ENCODE measurements at regions not wholly inside any gene's neighbourhood (a gene's known extent, or its start where the extent isn't known, plus 50 kb on each side); places are given as distances from the start of the nearest gene placed in this dataset.

DNA sequence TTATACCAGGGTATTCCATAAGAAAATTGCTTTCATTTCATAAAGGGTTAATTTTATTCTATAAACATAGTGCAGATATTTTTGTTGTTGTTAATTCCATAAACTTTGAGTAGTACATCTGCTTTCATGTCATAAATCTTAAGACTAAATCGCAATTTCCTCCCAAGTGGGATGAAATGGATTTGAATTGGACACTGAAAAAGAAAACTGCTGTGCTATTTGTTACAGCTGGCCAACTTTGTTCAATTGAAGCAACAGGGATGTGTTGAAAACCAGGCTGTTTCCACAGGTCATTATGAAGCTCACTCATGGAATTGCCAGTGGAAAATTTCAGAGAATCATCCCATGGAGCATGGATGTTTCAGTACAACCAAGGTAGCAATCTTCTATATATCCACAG, 252.5 kb upstream of the RGS18 start:
- no peak overlapping the region for H3K27ac ChIP-seq
- H3K4me1 ChIP-seq = no peaks in the 10 kb centered on the region
- WGBS, 2 donors = 62 to 74% methylated on average over 1 of the region's 1 CpG
- intact Hi-C loops (cut with DNase I) = no loop called here
- H3K9me3 ChIP-seq = peaks cover 0 to 2% (median 0%) of the 10 kb centered on the region in 4 donors
- no peaks in the 10 kb centered on the region for H3K36me3 ChIP-seq
- no peak for DNase-seq
- no peak overlapping the region for H3K4me3 ChIP-seq
- H3K27me3 ChIP-seq = no peaks in the 10 kb centered on the region
- TF ChIP-seq, protein P1, sequence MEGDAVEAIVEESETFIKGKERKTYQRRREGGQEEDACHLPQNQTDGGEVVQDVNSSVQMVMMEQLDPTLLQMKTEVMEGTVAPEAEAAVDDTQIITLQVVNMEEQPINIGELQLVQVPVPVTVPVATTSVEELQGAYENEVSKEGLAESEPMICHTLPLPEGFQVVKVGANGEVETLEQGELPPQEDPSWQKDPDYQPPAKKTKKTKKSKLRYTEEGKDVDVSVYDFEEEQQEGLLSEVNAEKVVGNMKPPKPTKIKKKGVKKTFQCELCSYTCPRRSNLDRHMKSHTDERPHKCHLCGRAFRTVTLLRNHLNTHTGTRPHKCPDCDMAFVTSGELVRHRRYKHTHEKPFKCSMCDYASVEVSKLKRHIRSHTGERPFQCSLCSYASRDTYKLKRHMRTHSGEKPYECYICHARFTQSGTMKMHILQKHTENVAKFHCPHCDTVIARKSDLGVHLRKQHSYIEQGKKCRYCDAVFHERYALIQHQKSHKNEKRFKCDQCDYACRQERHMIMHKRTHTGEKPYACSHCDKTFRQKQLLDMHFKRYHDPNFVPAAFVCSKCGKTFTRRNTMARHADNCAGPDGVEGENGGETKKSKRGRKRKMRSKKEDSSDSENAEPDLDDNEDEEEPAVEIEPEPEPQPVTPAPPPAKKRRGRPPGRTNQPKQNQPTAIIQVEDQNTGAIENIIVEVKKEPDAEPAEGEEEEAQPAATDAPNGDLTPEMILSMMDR (IDR thresholded peaks at IDR 0.05) = no peak
- TF ChIP-seq POLR2A (IDR thresholded peaks at IDR 0.05) = no peak
- no peak for TF ChIP-seq POLR2AphosphoS5 (IDR thresholded peaks at IDR 0.05)
- TF ChIP-seq EP300 (IDR thresholded peaks at IDR 0.05) = no peak

DNA sequence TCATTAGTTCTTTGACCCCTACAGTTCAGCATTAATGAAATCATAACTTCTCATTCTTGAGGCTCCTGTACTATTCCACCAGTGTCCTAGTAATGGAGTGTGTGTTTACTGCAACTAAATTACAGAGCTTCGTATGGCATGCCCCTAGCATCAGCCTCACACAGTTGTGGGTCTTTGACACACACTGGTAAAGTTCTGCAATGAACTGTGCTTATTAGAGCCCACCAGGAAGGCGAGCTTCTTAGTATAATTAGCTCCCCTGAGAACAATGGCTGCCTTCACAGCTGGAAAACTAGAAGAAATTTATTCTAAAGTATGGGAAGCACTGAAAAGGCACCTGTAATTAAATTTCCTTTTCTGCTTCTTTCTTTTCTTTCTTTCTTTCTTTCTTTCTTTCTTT, 251.1 kb upstream of the RGS18 start:
- Histone ChIP-seq H3K36me3 (no peaks in the 10 kb centered on the region), H3K27me3 (no peaks in the 10 kb centered on the region), H3K4me3 (no peak overlapping the region), H3K27ac (no peak overlapping the region), H3K9me3 (peaks cover 0 to 2% (median 0%) of the 10 kb centered on the region in 4 donors), H3K4me1 (no peaks in the 10 kb centered on the region)
- 39 to 73% methylated on average over 2 of the region's 2 CpGs for WGBS, 2 donors
- TF ChIP-seq POLR2AphosphoS5 (IDR thresholded peaks at IDR 0.05) (no peak), POLR2A (IDR thresholded peaks at IDR 0.05) (no peak), EP300 (IDR thresholded peaks at IDR 0.05) (no peak)
- TF ChIP-seq, protein P1 (IDR thresholded peaks at IDR 0.05) = no peak
- DNase-seq = no peak
- intact Hi-C loops (cut with DNase I) = no loop called here

DNA sequence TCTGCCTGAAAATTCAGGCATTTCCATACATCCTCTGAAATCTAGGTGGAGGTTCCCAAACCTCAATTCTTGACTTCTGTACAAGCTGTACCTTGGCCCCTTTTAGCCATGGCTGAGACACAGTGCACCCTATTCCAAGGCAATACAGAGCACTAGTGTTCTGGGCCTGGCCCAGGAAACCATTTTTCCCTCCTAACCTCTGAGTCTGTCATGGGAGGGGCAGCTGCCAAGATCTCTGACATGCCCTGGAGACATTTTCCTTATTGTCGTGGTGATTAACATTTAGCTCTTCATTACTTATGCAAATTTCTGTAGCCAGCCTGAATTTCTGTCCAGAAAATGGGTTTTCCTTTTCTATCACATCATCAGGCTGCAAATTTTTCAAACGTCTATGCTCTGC, 248.0 kb upstream of the RGS18 start:
- 72 to 82% methylated on average over 2 of the region's 2 CpGs for WGBS, 2 donors
- no peak for DNase-seq
- intact Hi-C loops (cut with DNase I) = no loop called here
- H3K4me3 ChIP-seq = no peak overlapping the region
- no peaks in the 10 kb centered on the region for H3K27me3 ChIP-seq
- H3K36me3 ChIP-seq = no peaks in the 10 kb centered on the region
- H3K27ac ChIP-seq = no peak overlapping the region
- no peaks in the 10 kb centered on the region for H3K4me1 ChIP-seq
- H3K9me3 ChIP-seq = peaks cover 0 to 2% (median 0%) of the 10 kb centered on the region in 4 donors
- TF ChIP-seq, protein P1 (IDR thresholded peaks at IDR 0.05) = no peak

DNA sequence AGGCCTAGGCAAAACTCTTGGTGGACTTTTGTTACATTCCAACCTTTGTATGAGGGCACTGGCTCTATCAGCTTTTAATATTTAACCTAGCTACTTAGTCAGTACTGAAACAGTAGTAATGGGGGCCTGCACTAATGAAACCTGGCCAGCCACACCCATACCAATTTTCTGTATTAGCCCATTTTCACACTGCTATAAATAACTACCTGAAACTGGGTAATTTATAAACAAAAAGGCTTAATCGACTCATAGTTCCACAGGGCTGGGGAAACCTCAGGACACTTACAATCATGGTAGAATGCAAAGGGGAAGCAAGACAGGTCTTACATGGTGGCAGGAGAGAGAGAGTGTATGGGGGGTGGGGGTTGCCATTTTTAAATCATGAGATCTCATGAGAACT, 245.7 kb upstream of the RGS18 start:
- no peak for DNase-seq
- H3K36me3 ChIP-seq = no peaks in the 10 kb centered on the region
- no peaks in the 10 kb centered on the region for H3K27me3 ChIP-seq
- no peaks in the 10 kb centered on the region for H3K4me1 ChIP-seq
- no peak overlapping the region for H3K27ac ChIP-seq
- peaks cover 0 to 2% (median 0%) of the 10 kb centered on the region in 4 donors for H3K9me3 ChIP-seq
- intact Hi-C loops (cut with DNase I) = no loop called here
- 84 to 86% methylated on average over 1 of the region's 1 CpG for WGBS, 2 donors
- no peak overlapping the region for H3K4me3 ChIP-seq
- no peak for TF ChIP-seq POLR2AphosphoS5 (IDR thresholded peaks at IDR 0.05)
- no peak for TF ChIP-seq EP300 (IDR thresholded peaks at IDR 0.05)

DNA sequence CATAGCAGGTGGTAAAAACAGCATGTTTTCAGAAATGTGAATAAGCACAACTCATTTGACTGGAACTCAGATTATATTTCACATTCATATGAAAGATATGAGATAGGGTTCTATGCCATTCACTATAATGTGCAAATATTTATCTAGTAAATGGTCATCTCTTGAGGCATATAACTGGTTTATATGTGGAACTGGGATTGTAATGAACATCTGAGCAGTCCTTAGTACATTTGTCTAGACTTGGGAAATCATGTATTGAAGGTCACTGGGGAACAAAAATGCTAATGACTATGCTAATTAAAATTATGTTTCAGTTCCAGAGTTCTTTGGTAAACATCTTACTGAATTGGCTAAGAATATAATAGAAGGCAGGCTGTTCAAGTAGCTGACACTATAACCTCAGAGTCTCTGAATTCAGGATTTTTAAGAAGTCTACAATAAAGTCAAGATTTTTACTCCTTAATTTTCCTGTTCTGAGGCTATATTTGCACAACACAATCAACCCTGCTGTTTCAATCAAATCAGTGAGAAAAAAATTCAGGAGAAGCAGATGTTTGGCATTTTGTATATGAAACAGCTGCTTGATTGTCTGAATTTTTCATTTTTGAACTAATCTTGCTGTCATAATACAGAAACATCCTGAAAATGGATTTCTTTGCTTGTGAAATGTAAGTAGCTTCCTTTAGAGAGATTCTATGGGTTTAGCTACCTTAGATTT, 244.8 kb upstream of the RGS18 start:
- H3K4me1 ChIP-seq = no peaks in the 10 kb centered on the region
- H3K9me3 ChIP-seq = peaks cover 0 to under 1% (median 0%) of the 10 kb centered on the region in 4 donors
- H3K4me3 ChIP-seq = no peak overlapping the region
- intact Hi-C loops (cut with DNase I) = no loop called here
- H3K27me3 ChIP-seq = no peaks in the 10 kb centered on the region
- no peak overlapping the region for H3K27ac ChIP-seq
- no peak for DNase-seq
- TF ChIP-seq POLR2A (IDR thresholded peaks at IDR 0.05) (no peak), POLR2AphosphoS5 (IDR thresholded peaks at IDR 0.05) (no peak), EP300 (IDR thresholded peaks at IDR 0.05) (no peak)
- TF ChIP-seq, protein P1 (IDR thresholded peaks at IDR 0.05) = no peak
- no peaks in the 10 kb centered on the region for H3K36me3 ChIP-seq
